Rectal smooth muscle tissue (tissue), 1 donor: ENCODE measurements at regions not wholly inside any gene's neighbourhood (a gene's known extent, or its start where the extent isn't known, plus 50 kb on each side); places are given as distances from the start of the nearest gene placed in this dataset.

Source experiments
- H3K27ac ChIP-seq: one replicate; pipeline ENCODE4 v1.7.0; 2013; ENCODE audit warnings: low read depth, low read length, inconsistent platforms
- H3K27me3 ChIP-seq: one replicate; pipeline ENCODE4 v1.7.0; 2013; ENCODE audit warnings: low read length; ENCODE audit not compliant: control insufficient read depth, insufficient read depth
- H3K36me3 ChIP-seq: one replicate; pipeline ENCODE4 v1.7.0; 2013; ENCODE audit warnings: low read length; ENCODE audit not compliant: control insufficient read depth, insufficient read depth
- H3K4me1 ChIP-seq: one replicate; pipeline ENCODE4 v1.7.0; 2013; ENCODE audit warnings: low read length; ENCODE audit not compliant: control insufficient read depth, insufficient read depth
- H3K4me3 ChIP-seq: one replicate; pipeline ENCODE4 v1.7.0; 2013; ENCODE audit warnings: low read length
- H3K9ac ChIP-seq: one replicate; pipeline ENCODE4 v1.7.0; 2013; ENCODE audit warnings: low read length

DNA sequence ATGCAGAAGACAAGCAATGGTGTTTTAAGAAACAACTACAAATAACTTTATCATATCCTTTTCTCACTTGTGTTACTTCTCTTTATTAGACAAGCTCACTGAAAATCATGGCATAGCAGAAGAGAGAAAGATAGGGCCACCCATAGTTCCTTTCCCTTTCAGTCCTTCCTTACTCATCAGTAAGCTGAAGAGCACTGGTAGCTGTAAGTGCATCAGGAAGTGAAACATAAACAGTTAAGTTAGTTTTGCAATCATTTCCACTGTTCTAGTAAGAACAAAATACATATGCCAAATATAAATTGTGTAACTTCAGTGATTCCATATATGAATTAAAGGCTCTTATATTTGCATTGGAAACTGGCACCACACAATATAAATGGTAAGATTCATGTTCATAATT is 220.1 kb downstream of the HACE1 start:
- no peaks in the 10 kb centered on the region for H3K4me1 ChIP-seq
- H3K4me3 ChIP-seq: no peak overlapping the region
- no peak overlapping the region for H3K9ac ChIP-seq
- H3K27me3 ChIP-seq: no peaks in the 10 kb centered on the region
- H3K27ac ChIP-seq: no peak overlapping the region
- H3K36me3 ChIP-seq: no peaks in the 10 kb centered on the region

DNA sequence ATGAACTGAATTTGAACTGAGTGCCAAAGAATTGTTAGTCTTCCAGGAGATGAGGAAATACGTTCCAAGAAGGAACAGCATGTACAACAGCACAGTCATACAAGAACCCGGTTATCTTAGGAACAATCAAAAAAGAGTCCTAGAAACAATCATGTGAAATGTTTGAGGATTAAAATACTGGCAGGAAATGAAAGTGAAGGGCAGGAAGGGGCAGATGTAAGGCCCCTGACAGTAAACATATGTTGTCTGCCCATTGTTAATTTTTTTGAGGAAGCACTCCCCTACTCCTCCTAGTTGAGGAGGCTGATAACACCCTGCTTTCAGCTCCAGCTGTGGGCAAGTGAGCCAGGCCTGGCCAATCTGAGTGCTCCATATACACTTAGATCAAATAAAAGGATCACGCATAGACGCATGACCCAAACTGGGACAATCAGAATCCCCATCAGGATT is 220.9 kb downstream of the HACE1 start:
- no peaks in the 10 kb centered on the region for H3K4me1 ChIP-seq
- no peak overlapping the region for H3K27ac ChIP-seq
- H3K27me3 ChIP-seq: no peaks in the 10 kb centered on the region
- H3K36me3 ChIP-seq: no peaks in the 10 kb centered on the region
- no peak overlapping the region for H3K9ac ChIP-seq
- H3K4me3 ChIP-seq: no peak overlapping the region

DNA sequence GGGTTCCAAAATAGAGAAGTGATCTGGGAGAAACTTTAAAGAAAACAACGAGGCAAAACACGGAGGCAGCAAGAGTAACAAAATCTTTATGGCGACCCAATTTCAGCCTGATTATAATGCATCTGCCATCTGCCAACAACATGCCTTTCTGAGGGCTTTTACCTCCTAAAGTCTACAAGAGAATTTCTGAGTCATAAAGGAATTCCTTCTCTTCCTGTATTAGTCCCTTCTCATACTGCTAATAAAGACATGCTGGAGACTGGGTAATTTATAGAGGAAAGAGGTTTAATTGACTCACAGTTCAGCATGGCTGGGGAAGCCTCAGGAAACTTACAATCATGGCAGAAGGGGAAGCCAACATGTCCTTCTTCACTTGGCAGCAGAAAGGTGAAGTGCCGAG is 226.6 kb downstream of the HACE1 start:
- Histone ChIP-seq H3K9ac (no peak overlapping the region), H3K27ac (no peak overlapping the region), H3K4me1 (no peaks in the 10 kb centered on the region), H3K4me3 (no peak overlapping the region), H3K36me3 (no peaks in the 10 kb centered on the region), H3K27me3 (no peaks in the 10 kb centered on the region)

- Histone ChIP-seq H3K27me3 (no peaks in the 10 kb centered on the region), H3K36me3 (no peaks in the 10 kb centered on the region), H3K4me3 (no peak overlapping the region), H3K9ac (no peak overlapping the region), H3K27ac (no peak overlapping the region), H3K4me1 (no peaks in the 10 kb centered on the region)
These were observed 227.1 kb downstream of the HACE1 start for GRCh38 chr6:104632588-104632987.

GRCh38 chr6:104630955-104631354 is 228.8 kb downstream of the HACE1 start:
- no peak overlapping the region for H3K27ac ChIP-seq
- no peaks in the 10 kb centered on the region for H3K36me3 ChIP-seq
- H3K4me3 ChIP-seq: no peak overlapping the region
- no peaks in the 10 kb centered on the region for H3K27me3 ChIP-seq
- no peak overlapping the region for H3K9ac ChIP-seq
- no peaks in the 10 kb centered on the region for H3K4me1 ChIP-seq

GRCh38 chr6:104630522-104630921 is 229.2 kb downstream of the HACE1 start:
- Histone ChIP-seq H3K4me3 (no peak overlapping the region), H3K27me3 (no peaks in the 10 kb centered on the region), H3K4me1 (no peaks in the 10 kb centered on the region), H3K36me3 (no peaks in the 10 kb centered on the region), H3K27ac (no peak overlapping the region), H3K9ac (no peak overlapping the region)

GRCh38 chr6:104629826-104630225 is 229.9 kb downstream of the HACE1 start:
- H3K27me3 ChIP-seq: no peaks in the 10 kb centered on the region
- H3K9ac ChIP-seq: no peak overlapping the region
- no peak overlapping the region for H3K4me3 ChIP-seq
- H3K36me3 ChIP-seq: no peaks in the 10 kb centered on the region
- no peaks in the 10 kb centered on the region for H3K4me1 ChIP-seq
- no peak overlapping the region for H3K27ac ChIP-seq

GRCh38 chr6:104625536-104625935 is 234.2 kb downstream of the HACE1 start:
- Histone ChIP-seq H3K4me3 (no peak overlapping the region), H3K36me3 (no peaks in the 10 kb centered on the region), H3K27ac (no peak overlapping the region), H3K27me3 (no peaks in the 10 kb centered on the region), H3K4me1 (no peaks in the 10 kb centered on the region), H3K9ac (no peak overlapping the region)

DNA sequence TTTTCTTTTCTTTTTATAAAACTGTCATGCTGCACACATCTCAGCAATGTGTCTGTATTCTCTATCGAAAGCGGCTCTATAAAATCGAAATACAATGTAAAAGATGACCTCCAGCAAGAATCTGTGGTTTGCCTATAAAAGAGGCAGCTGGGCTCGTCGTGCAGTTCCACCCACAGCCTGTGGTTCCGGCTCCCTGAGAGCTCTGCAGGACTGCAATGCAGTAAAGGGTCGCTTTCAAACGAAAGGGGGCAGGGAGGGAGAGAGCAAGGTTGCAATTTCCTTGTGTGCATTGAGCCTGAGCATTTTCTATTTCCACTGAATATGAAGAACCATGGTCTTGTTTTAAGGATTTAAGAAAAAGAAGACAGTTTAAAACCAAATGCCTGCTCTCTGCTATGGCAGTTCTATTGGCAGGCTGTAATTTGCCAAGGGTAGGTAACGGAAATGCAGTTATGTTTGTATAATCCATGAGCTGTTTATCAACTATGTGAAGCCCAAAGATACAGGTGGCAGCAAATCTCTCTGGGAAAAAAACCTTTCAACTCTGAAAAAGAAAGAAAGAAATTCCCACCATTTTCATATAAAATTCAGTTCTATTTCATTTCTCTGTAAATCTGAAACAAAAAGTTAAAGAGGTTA is 236.5 kb downstream of the HACE1 start:
- Histone ChIP-seq H3K9ac (no peak overlapping the region), H3K27ac (no peak overlapping the region), H3K27me3 (no peaks in the 10 kb centered on the region), H3K4me1 (no peaks in the 10 kb centered on the region), H3K36me3 (no peaks in the 10 kb centered on the region), H3K4me3 (no peak overlapping the region)

DNA sequence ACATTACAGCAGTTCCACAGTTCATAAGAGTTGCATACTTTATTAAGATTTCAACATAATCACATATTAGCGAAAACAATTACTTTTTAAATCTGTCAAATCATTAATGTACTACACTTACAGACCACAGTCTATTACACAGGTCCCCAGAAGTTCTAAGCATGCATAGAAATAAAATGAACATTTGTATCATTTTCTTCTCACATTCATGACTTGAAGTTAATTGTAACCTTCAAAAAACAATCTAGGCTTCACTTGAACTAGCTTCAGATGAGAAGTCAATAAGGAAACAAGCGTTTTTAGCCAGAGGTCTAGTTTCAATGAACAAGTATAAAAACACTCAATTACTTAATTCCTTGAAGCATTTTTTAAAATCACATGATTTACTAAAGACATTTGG is 238.3 kb downstream of the HACE1 start:
- H3K9ac ChIP-seq: no peak overlapping the region
- no peaks in the 10 kb centered on the region for H3K36me3 ChIP-seq
- no peaks in the 10 kb centered on the region for H3K4me1 ChIP-seq
- no peak overlapping the region for H3K27ac ChIP-seq
- no peaks in the 10 kb centered on the region for H3K27me3 ChIP-seq
- H3K4me3 ChIP-seq: no peak overlapping the region

DNA sequence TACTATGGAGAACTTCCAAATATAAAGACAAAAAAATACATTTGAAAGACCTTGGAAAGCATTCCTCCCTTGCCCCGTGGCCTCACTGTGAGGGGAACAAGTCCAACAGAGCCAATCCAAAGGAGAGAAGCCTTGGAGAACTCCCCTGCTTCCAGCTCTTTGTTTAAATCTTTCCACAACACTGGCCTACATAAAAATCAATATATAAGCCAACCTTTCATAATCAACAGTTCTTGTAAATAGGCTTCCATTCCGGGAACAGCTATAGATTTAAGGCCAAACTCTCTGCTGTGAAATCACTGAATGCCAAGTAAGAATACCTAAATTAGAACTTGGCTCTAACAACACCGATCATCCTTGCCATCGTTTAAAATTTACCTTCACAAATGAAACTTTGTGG is 242.1 kb downstream of the HACE1 start:
- H3K27me3 ChIP-seq: no peaks in the 10 kb centered on the region
- H3K27ac ChIP-seq: no peak overlapping the region
- no peak overlapping the region for H3K4me3 ChIP-seq
- H3K9ac ChIP-seq: no peak overlapping the region
- H3K4me1 ChIP-seq: no peaks in the 10 kb centered on the region
- H3K36me3 ChIP-seq: no peaks in the 10 kb centered on the region

GRCh38 chr6:104614394-104614793 is 245.3 kb downstream of the HACE1 start:
- H3K4me3 ChIP-seq: no peak overlapping the region
- no peak overlapping the region for H3K9ac ChIP-seq
- H3K27me3 ChIP-seq: no peaks in the 10 kb centered on the region
- H3K36me3 ChIP-seq: no peaks in the 10 kb centered on the region
- H3K4me1 ChIP-seq: no peaks in the 10 kb centered on the region
- no peak overlapping the region for H3K27ac ChIP-seq

GRCh38 chr6:104613416-104614001 is 246.2 kb downstream of the HACE1 start:
- Histone ChIP-seq H3K36me3 (no peaks in the 10 kb centered on the region), H3K4me3 (no peak overlapping the region), H3K27ac (no peak overlapping the region), H3K9ac (no peak overlapping the region), H3K27me3 (no peaks in the 10 kb centered on the region), H3K4me1 (no peaks in the 10 kb centered on the region)
